GM12878 (cell line): ENCODE measurements at regions not wholly inside any gene's neighbourhood (a gene's known extent, or its start where the extent isn't known, plus 50 kb on each side); places are given as distances from the start of the nearest gene placed in this dataset.

Source experiments
- ATAC-seq: fragments of 200-7000 bp; cut with Tn5 transposase; 3 replicates; pipeline ENCODE4 v1.9.1; 2020; ENCODE audit warnings: mild to moderate bottlenecking, moderate library complexity
- BruUV-seq: library from RNA; stranded (reverse); fragments of 400-500 nt; replicated peaks from 2 replicates; lab custom pipeline; 2021; lab: Mats Ljungman, UMichigan
- CTCF ChIA-PET: fragments of 300-600 bp; sonication (Branson Sonifier 250); formaldehyde crosslinking; extraction: SDS; loops from one replicate; lab custom pipeline; 2021; ENCODE audit warnings: inconsistent platforms; lab: Yijun Ruan, JAX
- POLR2A ChIA-PET: fragments of 350-600 bp; formaldehyde crosslinking; extraction: SDS; loops from one replicate; lab custom pipeline; 2021; ENCODE audit warnings: inconsistent platforms; lab: Charles Lee
- RAD21 ChIA-PET: fragments of 300-600 bp; sonication (Branson Sonifier 250); formaldehyde crosslinking; loops from one replicate; lab custom pipeline; 2023; ENCODE audit warnings: antibody characterized with exemption; ENCODE audit not compliant: unreplicated experiment; lab: Charles Lee
- SMC1A ChIA-PET: fragments of 300-600 bp; sonication (Branson Sonifier 250); formaldehyde crosslinking; loops from one replicate; lab custom pipeline; 2023; ENCODE audit not compliant: unreplicated experiment, uncharacterized antibody; lab: Charles Lee
- DNase-seq: peaks from one replicate; pipeline ENCODE4 v3.0.0-alpha.2; 2011; ENCODE audit warnings: low read depth, low spot score
- FAIRE-seq: peaks from 3 replicates; lab custom pipeline; 2011; peaks lifted over from hg19 to GRCh38; lab: Jason Lieb, UNC
- H2AFZ ChIP-seq: 2 replicates; pipeline ENCODE4 v1.6.0; 2011; ENCODE audit warnings: low read depth, low read length, control low read depth; ENCODE audit not compliant: control insufficient read depth
- H3K27ac ChIP-seq: 2 replicates; pipeline ENCODE4 v1.5.1; 2011; ENCODE audit warnings: control low read depth; ENCODE audit not compliant: control insufficient read depth, insufficient read depth
- H3K27me3 ChIP-seq, 2 experiments: replicated peaks in 1 of 2; 2 replicates each; pipeline versions ENCODE4 v1.6.0 to v1.6.1; 2011; ENCODE audit warnings: low read length in 1 of 2; ENCODE audit not compliant: control insufficient read depth in 2 of 2, insufficient read depth in 2 of 2
- H3K36me3 ChIP-seq, 2 experiments: 2 replicates each; pipeline ENCODE4 v1.5.1; 2011; ENCODE audit warnings: low read length in 1 of 2; ENCODE audit not compliant: control insufficient read depth in 2 of 2, insufficient read depth in 2 of 2
- H3K4me1 ChIP-seq: 2 replicates; pipeline ENCODE4 v1.6.1; 2011; ENCODE audit warnings: mild to moderate bottlenecking, low read length, moderate library complexity, mixed read lengths; ENCODE audit not compliant: control insufficient read depth, insufficient read depth
- H3K4me2 ChIP-seq: 2 replicates; pipeline ENCODE4 v1.6.0; 2011; ENCODE audit warnings: control low read depth; ENCODE audit not compliant: control insufficient read depth, insufficient read depth
- H3K4me3 ChIP-seq: fragments of 200-600 bp; sonication (generic); 2 replicates; pipeline ENCODE4 v1.5.1; 2016
- H3K79me2 ChIP-seq: 2 replicates; pipeline ENCODE4 v1.6.0; 2011; ENCODE audit warnings: low read length; ENCODE audit not compliant: control insufficient read depth, insufficient read depth
- H3K9ac ChIP-seq: 2 replicates; pipeline ENCODE4 v1.8.0; 2011; ENCODE audit warnings: low read length, control low read depth, mixed read lengths; ENCODE audit not compliant: control insufficient read depth, insufficient read depth
- H3K9me3 ChIP-seq: replicated peaks from 3 replicates; pipeline ENCODE4 v1.5.1; 2011; ENCODE audit warnings: mild to moderate bottlenecking, low read length; ENCODE audit not compliant: control insufficient read depth, insufficient read depth
- H4K20me1 ChIP-seq: 2 replicates; pipeline ENCODE4 v1.6.0; 2011; ENCODE audit not compliant: control insufficient read depth, insufficient read depth
- BCL11A ChIP-seq: IDR thresholded peaks from 2 replicates; pipeline ENCODE4 v1.6.1; 2011; ENCODE audit warnings: low read depth, low read length
- DPF2 ChIP-seq: fragments of 450-650 bp; IDR thresholded peaks from 2 replicates; pipeline ENCODE4 v1.6.1; 2017; ENCODE audit warnings: mild to moderate bottlenecking
- MTA3 ChIP-seq: IDR thresholded peaks from 2 replicates; pipeline ENCODE4 v1.6.1; 2012; ENCODE audit warnings: low read length, inconsistent platforms, borderline replicate concordance
- MXI1 ChIP-seq: fragments of 150-350 bp; IDR thresholded peaks from 2 replicates; pipeline ENCODE4 v1.6.1; 2011; ENCODE audit warnings: low read depth, mild to moderate bottlenecking, inconsistent platforms, low read length, improper control_type of control experiment
- PRDM15 ChIP-seq: fragments of 450-650 bp; formaldehyde crosslinking; IDR thresholded peaks from 2 replicates; pipeline ENCODE4 v1.4.0; 2020; ENCODE audit warnings: mild to moderate bottlenecking, moderate library complexity
- SMAD5 ChIP-seq: IDR thresholded peaks from 2 replicates; pipeline ENCODE4 v1.6.1; 2016; ENCODE audit warnings: antibody characterized with exemption, low read depth
- ZNF622 ChIP-seq: fragments of 450-650 bp; IDR thresholded peaks from 2 replicates; pipeline ENCODE4 v1.6.1; 2017; ENCODE audit warnings: mild to moderate bottlenecking, inconsistent platforms
- WGBS: methylation state at CpG from one replicate; pipeline ENCODE4 v1.1.6; 2016; ENCODE audit warnings: low lambda C conversion rate; ENCODE audit not compliant: insufficient replicate concordance, insufficient coverage; ENCODE audit errors: missing lambda C conversion rate; 5-methylcytosine and 5-hydroxymethylcytosine counted together
- in situ Hi-C: fragments of 300-500 bp; cut with MboI; formaldehyde crosslinking; loops from 9 replicates; pipeline ENCODE4 v1.14.3; 2018; ENCODE audit warnings: mixed read lengths
- intact Hi-C: fragments of 100-400 bp; cut with micrococcal nuclease; formaldehyde crosslinking; loops from one replicate; pipeline ENCODE4 v1.14.2; 2022; ENCODE audit not compliant: unreplicated experiment
- TF ChIP-seq, protein P1 (sequence below): fragments of 450-650 bp; IDR thresholded peaks from 2 replicates; pipeline ENCODE4 v1.6.1; 2017; ENCODE audit warnings: mild to moderate bottlenecking
- TF ChIP-seq, protein P2 (sequence below): fragments of 450-650 bp; conservative IDR thresholded peaks from 2 replicates; pipeline ENCODE4 v1.6.1; 2017; ENCODE audit warnings: mild to moderate bottlenecking, moderate library complexity
- TF ChIP-seq, protein P3 (sequence below): fragments of 150-350 bp; IDR thresholded peaks from 2 replicates; pipeline ENCODE4 v1.6.1; 2014; ENCODE audit warnings: mild to moderate bottlenecking, low read depth, low read length
- TF ChIP-seq, protein P4 (sequence below): IDR thresholded peaks from 2 replicates; pipeline ENCODE4 v1.6.1; 2012; ENCODE audit warnings: low read depth, low read length, improper control_type of control experiment

- SMC1A ChIA-PET, result interaction anchor here (0.6 kb wide), 1 partner anchor 200 kb away, joined by 3 read pairs; no protein-coding TSS in a partner anchor
- TF ChIP-seq, protein P1, sequence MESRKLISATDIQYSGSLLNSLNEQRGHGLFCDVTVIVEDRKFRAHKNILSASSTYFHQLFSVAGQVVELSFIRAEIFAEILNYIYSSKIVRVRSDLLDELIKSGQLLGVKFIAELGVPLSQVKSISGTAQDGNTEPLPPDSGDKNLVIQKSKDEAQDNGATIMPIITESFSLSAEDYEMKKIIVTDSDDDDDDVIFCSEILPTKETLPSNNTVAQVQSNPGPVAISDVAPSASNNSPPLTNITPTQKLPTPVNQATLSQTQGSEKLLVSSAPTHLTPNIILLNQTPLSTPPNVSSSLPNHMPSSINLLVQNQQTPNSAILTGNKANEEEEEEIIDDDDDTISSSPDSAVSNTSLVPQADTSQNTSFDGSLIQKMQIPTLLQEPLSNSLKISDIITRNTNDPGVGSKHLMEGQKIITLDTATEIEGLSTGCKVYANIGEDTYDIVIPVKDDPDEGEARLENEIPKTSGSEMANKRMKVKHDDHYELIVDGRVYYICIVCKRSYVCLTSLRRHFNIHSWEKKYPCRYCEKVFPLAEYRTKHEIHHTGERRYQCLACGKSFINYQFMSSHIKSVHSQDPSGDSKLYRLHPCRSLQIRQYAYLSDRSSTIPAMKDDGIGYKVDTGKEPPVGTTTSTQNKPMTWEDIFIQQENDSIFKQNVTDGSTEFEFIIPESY, result no peak
- TF ChIP-seq BCL11A (no peak), SMAD5 (no peak), MTA3 (no peak), DPF2 (no peak), MXI1 (no peak), PRDM15 (CRISPR knock-in tag) (no peak), ZNF622 (no peak)
- TF ChIP-seq, protein P2, sequence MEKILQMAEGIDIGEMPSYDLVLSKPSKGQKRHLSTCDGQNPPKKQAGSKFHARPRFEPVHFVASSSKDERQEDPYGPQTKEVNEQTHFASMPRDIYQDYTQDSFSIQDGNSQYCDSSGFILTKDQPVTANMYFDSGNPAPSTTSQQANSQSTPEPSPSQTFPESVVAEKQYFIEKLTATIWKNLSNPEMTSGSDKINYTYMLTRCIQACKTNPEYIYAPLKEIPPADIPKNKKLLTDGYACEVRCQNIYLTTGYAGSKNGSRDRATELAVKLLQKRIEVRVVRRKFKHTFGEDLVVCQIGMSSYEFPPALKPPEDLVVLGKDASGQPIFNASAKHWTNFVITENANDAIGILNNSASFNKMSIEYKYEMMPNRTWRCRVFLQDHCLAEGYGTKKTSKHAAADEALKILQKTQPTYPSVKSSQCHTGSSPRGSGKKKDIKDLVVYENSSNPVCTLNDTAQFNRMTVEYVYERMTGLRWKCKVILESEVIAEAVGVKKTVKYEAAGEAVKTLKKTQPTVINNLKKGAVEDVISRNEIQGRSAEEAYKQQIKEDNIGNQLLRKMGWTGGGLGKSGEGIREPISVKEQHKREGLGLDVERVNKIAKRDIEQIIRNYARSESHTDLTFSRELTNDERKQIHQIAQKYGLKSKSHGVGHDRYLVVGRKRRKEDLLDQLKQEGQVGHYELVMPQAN, result no peak
- TF ChIP-seq, protein P3, sequence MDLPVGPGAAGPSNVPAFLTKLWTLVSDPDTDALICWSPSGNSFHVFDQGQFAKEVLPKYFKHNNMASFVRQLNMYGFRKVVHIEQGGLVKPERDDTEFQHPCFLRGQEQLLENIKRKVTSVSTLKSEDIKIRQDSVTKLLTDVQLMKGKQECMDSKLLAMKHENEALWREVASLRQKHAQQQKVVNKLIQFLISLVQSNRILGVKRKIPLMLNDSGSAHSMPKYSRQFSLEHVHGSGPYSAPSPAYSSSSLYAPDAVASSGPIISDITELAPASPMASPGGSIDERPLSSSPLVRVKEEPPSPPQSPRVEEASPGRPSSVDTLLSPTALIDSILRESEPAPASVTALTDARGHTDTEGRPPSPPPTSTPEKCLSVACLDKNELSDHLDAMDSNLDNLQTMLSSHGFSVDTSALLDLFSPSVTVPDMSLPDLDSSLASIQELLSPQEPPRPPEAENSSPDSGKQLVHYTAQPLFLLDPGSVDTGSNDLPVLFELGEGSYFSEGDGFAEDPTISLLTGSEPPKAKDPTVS, result no peak
- TF ChIP-seq, protein P4, sequence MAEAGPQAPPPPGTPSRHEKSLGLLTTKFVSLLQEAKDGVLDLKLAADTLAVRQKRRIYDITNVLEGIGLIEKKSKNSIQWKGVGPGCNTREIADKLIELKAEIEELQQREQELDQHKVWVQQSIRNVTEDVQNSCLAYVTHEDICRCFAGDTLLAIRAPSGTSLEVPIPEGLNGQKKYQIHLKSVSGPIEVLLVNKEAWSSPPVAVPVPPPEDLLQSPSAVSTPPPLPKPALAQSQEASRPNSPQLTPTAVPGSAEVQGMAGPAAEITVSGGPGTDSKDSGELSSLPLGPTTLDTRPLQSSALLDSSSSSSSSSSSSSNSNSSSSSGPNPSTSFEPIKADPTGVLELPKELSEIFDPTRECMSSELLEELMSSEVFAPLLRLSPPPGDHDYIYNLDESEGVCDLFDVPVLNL, result no peak
Measured at GRCh38 chr3:22103423-22103822, 352.4 kb upstream of the ZNF385D start.

More at GRCh38 chr3:22103423-22103822, 352.4 kb upstream of the ZNF385D start:
- H3K27ac ChIP-seq, result no peak overlapping the region
- H3K36me3 ChIP-seq, result no peaks in the 10 kb centered on the region
- no peak overlapping the region for H3K4me2 ChIP-seq
- no peaks in the 10 kb centered on the region for H3K9me3 ChIP-seq
- no peaks in the 10 kb centered on the region for H4K20me1 ChIP-seq
- FAIRE-seq (no peak), ATAC-seq (no peak), DNase-seq (no peak)
- no peaks in the 10 kb centered on the region for H3K79me2 ChIP-seq
- ChIA-PET CTCF (interaction anchor here (1.3 kb wide), 1 partner anchor 14 kb away, joined by 3 read pairs; no protein-coding TSS in a partner anchor), POLR2A (no interaction called here), RAD21 (no interaction called here)
- no peaks in the 10 kb centered on the region for H3K27me3 ChIP-seq
- no TSS peak for BruUV-seq
- H3K9ac ChIP-seq, result no peak overlapping the region
- intact Hi-C loops, result no loop called here
- H3K4me1 ChIP-seq, result no peaks in the 10 kb centered on the region
- no peak overlapping the region for H3K4me3 ChIP-seq
- no peak overlapping the region for H2AFZ ChIP-seq
- WGBS, result 0% methylated on average over 1 of the region's 1 CpG
- in situ Hi-C loops, result no loop called here
